DMS153 treated with DMSO at 0.1 percent for 48 hours (cell line): ENCODE measurements at regions not wholly inside any gene's neighbourhood (a gene's known extent, or its start where the extent isn't known, plus 50 kb on each side); places are given as distances from the start of the nearest gene placed in this dataset.

Source experiments
- DNase-seq: peaks from one replicate; lab custom pipeline; 2025; ENCODE audit not compliant: unreplicated experiment; lab: John Stamatoyannopoulos, UW

GRCh38 chr17:36728030-36728991 lies 126.9 kb downstream of the MRM1 start:
- no peak for DNase-seq

- DNase-seq, result no peak
Observed at GRCh38 chr17:36730095-36730808, 128.9 kb downstream of the MRM1 start.

- DNase-seq, result peak; percentile 48
Observed at GRCh38 chr17:36730857-36731490, 129.6 kb downstream of the MRM1 start.

GRCh38 chr17:36731811-36732210 lies 130.4 kb downstream of the MRM1 start:
- DNase-seq, result no peak

- DNase-seq, result no peak
Observed at GRCh38 chr17:36732351-36732750, 131.0 kb downstream of the MRM1 start.

GRCh38 chr17:36736201-36737156 lies 135.1 kb downstream of the MRM1 start:
- DNase-seq, result no peak

GRCh38 chr17:36739208-36739607 lies 137.8 kb downstream of the MRM1 start:
- DNase-seq, result no peak

GRCh38 chr17:36740157-36740556 lies 138.8 kb downstream of the MRM1 start:
- no peak for DNase-seq

GRCh38 chr17:36741019-36741902 lies 139.9 kb downstream of the MRM1 start:
- no peak for DNase-seq

- DNase-seq, result no peak
Observed at GRCh38 chr17:36742267-36743000, 141.1 kb downstream of the MRM1 start.

GRCh38 chr17:36743130-36743529 lies 141.7 kb downstream of the MRM1 start:
- DNase-seq, result no peak

- no peak for DNase-seq
Observed at GRCh38 chr17:36746381-36747053, 145.1 kb downstream of the MRM1 start.

- no peak for DNase-seq
Observed at GRCh38 chr17:36747861-36748260, 146.5 kb downstream of the MRM1 start.

- DNase-seq, result no peak
Observed at GRCh38 chr17:36748272-36748671, 146.9 kb downstream of the MRM1 start.

- DNase-seq, result no peak
Observed at GRCh38 chr17:36749493-36749892, 148.1 kb downstream of the MRM1 start.

GRCh38 chr17:36750316-36750885 lies 149.0 kb downstream of the MRM1 start:
- no peak for DNase-seq

GRCh38 chr17:36752096-36752888 lies 150.9 kb downstream of the MRM1 start:
- no peak for DNase-seq
